Esophagus squamous epithelium (tissue), 4 donors: ENCODE measurements at regions not wholly inside any gene's neighbourhood (a gene's known extent, or its start where the extent isn't known, plus 50 kb on each side); places are given as distances from the start of the nearest gene placed in this dataset.

Source experiments
- CTCF ChIP-seq, 6 experiments: fragments of 450-650 bp in 4 of 6; fragments of 200-600 bp in 2 of 6; sonication (generic) in 2 of 6; IDR thresholded peaks; one replicate each; pipeline ENCODE4 v1.5.1; 2016 to 2019; ENCODE audit warnings: antibody characterized with exemption in 6 of 6, mild to moderate bottlenecking in 4 of 6, moderate library complexity in 4 of 6
- POLR2A ChIP-seq, 4 donors: fragments of 450-650 bp; IDR thresholded peaks; one replicate each; pipeline ENCODE4 v1.6.1; 2017; ENCODE audit warnings: antibody characterized with exemption in 4 of 4, mild to moderate bottlenecking in 4 of 4, moderate library complexity in 3 of 4

GRCh38 chr17:5745111-5745813 is 161.0 kb upstream of the NLRP1 start:
- TF ChIP-seq CTCF (IDR thresholded peaks at IDR 0.05) (no peak), POLR2A (IDR thresholded peaks at IDR 0.05) (no peak)
